ENCODE measurements at regions not wholly inside any gene's neighbourhood (a gene's known extent, or its start where the extent isn't known, plus 50 kb on each side); places are given as distances from the start of the nearest gene placed in this dataset.

DNA sequence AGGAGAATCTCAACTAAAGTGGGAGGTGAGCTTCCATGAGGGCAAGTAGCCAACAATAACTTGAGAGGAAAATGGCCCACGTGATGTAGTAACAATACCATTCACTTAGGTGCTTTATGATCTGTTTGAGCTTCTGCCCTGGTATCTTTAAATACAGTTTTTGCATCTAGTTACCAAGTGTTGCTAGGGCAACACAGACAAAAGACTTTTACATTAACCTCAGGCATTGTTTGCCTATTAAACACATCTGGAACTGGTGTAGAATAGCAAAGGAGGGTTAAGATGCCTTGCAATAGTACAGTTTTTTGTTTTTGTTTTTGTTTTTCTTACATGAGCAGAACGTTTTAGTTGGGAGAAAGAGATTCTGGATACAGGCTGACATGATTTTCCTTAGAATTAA is 97.7 kb upstream of the MTPN start:
- WGBS, 2 donors = 12 to 45% methylated on average over 2 of the region's 2 CpGs
- no peaks in the 10 kb centered on the region for H3K9me3 ChIP-seq
- H3K4me3 ChIP-seq = no peak overlapping the region
- no peaks in the 10 kb centered on the region for H3K36me3 ChIP-seq
- H3K27ac ChIP-seq = no peak overlapping the region
- no peaks in the 10 kb centered on the region for H3K4me1 ChIP-seq
- DNase-seq = no peak
- intact Hi-C loops (cut with DNase I) = no loop called here
- H3K27me3 ChIP-seq = no peaks in the 10 kb centered on the region
- TF ChIP-seq, protein P1, sequence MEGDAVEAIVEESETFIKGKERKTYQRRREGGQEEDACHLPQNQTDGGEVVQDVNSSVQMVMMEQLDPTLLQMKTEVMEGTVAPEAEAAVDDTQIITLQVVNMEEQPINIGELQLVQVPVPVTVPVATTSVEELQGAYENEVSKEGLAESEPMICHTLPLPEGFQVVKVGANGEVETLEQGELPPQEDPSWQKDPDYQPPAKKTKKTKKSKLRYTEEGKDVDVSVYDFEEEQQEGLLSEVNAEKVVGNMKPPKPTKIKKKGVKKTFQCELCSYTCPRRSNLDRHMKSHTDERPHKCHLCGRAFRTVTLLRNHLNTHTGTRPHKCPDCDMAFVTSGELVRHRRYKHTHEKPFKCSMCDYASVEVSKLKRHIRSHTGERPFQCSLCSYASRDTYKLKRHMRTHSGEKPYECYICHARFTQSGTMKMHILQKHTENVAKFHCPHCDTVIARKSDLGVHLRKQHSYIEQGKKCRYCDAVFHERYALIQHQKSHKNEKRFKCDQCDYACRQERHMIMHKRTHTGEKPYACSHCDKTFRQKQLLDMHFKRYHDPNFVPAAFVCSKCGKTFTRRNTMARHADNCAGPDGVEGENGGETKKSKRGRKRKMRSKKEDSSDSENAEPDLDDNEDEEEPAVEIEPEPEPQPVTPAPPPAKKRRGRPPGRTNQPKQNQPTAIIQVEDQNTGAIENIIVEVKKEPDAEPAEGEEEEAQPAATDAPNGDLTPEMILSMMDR (IDR thresholded peaks at IDR 0.05) = no peak
- TF ChIP-seq POLR2AphosphoS5 (IDR thresholded peaks at IDR 0.05) (no peak), EP300 (IDR thresholded peaks at IDR 0.05) (no peak), POLR2A (IDR thresholded peaks at IDR 0.05) (no peak)

DNA sequence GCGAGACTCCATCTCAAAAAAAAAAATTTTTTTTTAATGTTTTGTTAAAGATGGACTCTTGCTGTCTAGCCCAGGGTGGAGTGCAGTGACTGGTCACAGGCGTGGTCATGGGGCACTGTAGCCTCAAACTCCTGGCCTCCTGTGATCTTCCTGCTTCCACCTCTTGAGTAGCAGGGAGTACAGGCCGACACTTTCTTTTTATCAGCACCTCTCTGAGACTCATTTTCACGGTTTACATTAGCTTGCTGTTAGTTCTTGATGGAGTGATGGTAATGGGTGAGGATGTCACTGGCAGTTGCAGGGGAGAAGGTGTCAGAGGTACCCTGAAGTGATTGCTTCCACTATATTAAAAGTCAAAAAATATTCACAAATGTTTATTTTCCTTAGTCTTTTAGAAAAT is 95.3 kb upstream of the MTPN start:
- no peak for DNase-seq
- TF ChIP-seq POLR2A (IDR thresholded peaks at IDR 0.05) (no peak), EP300 (IDR thresholded peaks at IDR 0.05) (no peak), POLR2AphosphoS5 (IDR thresholded peaks at IDR 0.05) (no peak)
- TF ChIP-seq, protein P1 (IDR thresholded peaks at IDR 0.05) = no peak
- no peak overlapping the region for H3K4me3 ChIP-seq
- no peak overlapping the region for H3K27ac ChIP-seq
- intact Hi-C loops (cut with DNase I) = no loop called here
- no peaks in the 10 kb centered on the region for H3K9me3 ChIP-seq
- WGBS, 2 donors = 61 to 62% methylated on average over 4 of the region's 4 CpGs
- H3K27me3 ChIP-seq = no peaks in the 10 kb centered on the region
- H3K4me1 ChIP-seq = peaks cover 0 to 2% (median 0%) of the 10 kb centered on the region in 4 donors
- no peaks in the 10 kb centered on the region for H3K36me3 ChIP-seq

DNA sequence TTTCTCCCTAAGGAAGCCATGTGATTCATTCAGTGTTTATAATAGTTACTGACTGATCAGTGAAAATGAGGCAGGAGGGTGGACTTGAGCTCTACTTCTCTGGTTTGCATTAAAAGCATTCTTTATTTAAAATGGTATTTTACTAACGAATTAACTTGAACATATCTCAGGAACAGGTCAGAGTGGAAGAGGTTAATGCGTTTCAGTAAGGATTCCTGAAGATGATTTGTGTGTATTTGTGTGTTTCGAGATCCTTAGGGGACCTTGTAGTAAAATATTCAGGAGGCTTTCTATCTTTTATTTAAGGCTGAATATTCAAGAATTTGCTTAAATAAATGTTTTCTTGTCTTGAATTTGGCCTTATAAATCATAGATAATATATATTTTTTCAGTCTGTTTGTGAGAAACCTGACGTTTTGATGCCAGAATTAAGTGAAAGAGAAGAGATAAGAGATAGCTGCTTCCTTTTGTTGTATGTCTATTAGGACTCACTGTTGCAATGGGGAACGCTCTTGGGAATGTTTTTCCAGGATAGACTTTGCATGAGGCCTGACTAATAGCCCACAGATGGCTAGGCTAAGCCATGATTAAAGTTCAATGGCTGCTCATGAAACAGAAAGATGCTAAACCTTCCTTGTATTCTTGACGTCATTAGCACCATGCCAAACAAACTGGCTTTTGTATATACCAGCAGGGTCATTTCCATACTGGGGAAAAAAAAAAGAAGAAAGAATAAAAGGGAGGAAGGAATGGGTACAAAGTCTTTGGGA is 93.8 kb upstream of the MTPN start:
- Histone ChIP-seq H3K4me1 (peaks cover 0 to 2% (median 0%) of the 10 kb centered on the region in 4 donors), H3K4me3 (no peak overlapping the region), H3K36me3 (no peaks in the 10 kb centered on the region), H3K27me3 (no peaks in the 10 kb centered on the region), H3K27ac (no peak overlapping the region), H3K9me3 (no peaks in the 10 kb centered on the region)
- no peak for DNase-seq
- WGBS, 2 donors = 53 to 64% methylated on average over 6 of the region's 6 CpGs
- TF ChIP-seq EP300 (IDR thresholded peaks at IDR 0.05) (no peak), POLR2A (IDR thresholded peaks at IDR 0.05) (no peak), POLR2AphosphoS5 (IDR thresholded peaks at IDR 0.05) (no peak)
- TF ChIP-seq, protein P1 (IDR thresholded peaks at IDR 0.05) = no peak
- intact Hi-C loops (cut with DNase I) = no loop called here

DNA sequence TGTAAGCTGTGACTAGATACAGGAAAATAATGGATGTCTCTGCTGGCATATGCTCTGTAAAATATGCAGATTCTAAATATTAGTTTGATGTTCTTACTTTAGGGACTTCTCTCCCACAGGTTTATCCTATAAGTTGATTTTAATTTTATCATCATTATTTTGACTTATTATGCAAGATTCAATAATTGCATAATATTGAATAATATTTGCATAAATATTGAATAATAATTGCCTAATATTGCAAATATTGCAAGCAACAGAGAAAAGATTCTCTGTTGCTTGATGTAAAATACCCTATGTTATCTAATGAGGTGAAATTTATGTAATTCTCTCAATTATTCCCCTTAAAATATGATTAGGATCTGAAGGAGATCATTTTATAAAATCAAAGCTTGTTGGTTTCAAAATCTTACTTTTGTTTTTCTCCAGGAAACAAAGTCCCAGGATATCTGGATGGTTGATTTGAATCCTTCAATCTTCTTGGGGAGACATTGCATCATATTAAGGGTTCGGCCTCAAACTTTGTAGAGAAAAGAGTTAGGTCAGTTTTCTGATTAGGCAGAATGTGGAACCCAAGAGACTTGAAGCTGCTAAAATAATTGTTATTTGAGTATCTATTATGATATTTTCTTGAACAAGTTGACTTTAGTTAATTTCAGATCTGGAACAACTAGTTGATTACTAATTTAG is 92.8 kb upstream of the MTPN start:
- WGBS, 2 donors = 95 to 96% methylated on average over 1 of the region's 1 CpG
- no peaks in the 10 kb centered on the region for H3K9me3 ChIP-seq

More for the DNA sequence above, 92.8 kb upstream of the MTPN start:
- Histone ChIP-seq H3K36me3 (no peaks in the 10 kb centered on the region), H3K27me3 (no peaks in the 10 kb centered on the region), H3K4me1 (peaks cover 0 to 2% (median 0%) of the 10 kb centered on the region in 4 donors), H3K4me3 (no peak overlapping the region), H3K27ac (no peak overlapping the region)
- DNase-seq = no peak
- intact Hi-C loops (cut with DNase I) = no loop called here
- TF ChIP-seq EP300 (IDR thresholded peaks at IDR 0.05) (no peak), POLR2A (IDR thresholded peaks at IDR 0.05) (no peak), POLR2AphosphoS5 (IDR thresholded peaks at IDR 0.05) (no peak)
- TF ChIP-seq, protein P1 (IDR thresholded peaks at IDR 0.05) = no peak

All from sigmoid colon (tissue), 6 donors.